ENCODE measurements at regions not wholly inside any gene's neighbourhood (a gene's known extent, or its start where the extent isn't known, plus 50 kb on each side); places are given as distances from the start of the nearest gene placed in this dataset.
"Not testable (repeated sequence)": the region's sequence is repeated elsewhere in the genome, so short reads cannot be mapped to it uniquely, and the experiment has no call there.

DNA sequence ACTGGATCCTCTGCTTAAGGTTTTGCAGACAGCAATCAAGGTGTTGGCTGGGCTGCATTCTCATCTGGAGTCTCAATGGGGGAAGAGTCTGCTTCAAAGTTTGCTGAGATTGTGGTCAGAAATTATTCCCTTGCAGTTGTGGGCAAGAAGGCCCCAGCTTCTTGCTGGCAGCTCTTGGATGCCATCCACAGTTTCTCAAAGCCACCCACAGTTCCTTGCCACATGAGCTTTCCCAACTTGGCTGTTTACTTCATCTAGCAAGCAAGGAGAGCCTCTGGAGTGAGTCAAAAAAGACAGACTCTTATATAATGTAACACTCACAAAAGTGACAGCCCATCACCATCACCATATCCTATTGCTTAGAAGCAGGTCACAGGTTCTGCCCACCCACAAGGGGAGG, 62.1 kb upstream of the ABHD2 start:
- no peak for DNase-seq (ENCODE audit: low read depth in 2 of 2)

DNA sequence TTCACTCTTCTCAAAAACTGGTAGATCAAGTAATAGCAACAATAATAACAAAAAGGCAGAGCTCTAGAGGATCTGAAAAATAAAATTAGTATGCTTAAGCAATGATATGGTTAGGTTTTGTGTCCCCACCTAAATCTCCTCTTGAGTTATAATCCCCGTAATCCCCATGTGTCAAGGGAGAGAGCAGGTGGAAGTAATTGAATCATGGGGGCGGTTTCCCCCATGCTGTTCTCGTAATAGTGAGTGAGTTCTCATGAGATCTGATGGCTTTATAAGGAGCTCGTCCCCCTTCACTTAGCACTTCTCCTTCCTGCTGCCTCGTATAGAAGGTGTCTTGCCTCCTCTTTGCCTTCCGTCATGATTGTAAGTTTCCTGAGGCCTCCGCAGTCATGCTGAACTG, 60.2 kb upstream of the ABHD2 start:
- DNase-seq (ENCODE audit: low read depth in 2 of 2) = no peak

DNA sequence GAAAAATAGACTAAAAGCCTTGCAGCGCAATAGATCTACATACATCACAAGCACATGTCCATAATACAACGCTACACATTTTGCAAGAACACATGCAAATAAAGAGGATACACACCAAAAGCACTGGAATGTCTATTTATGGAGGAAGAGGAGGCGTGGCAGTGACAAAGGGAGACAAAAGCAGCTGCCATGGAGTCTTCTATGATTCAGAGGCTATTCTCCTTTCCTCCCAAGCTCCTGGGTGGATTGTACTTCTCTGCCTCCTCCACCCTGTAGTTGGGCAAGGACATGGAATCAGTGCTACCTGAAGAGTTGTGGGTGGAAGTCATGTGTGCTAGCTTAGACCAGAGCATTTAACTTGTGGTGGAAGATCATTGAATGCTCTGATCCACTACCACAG, 57.9 kb upstream of the ABHD2 start:
- DNase-seq (ENCODE audit: low read depth in 2 of 2) = no peak

DNA sequence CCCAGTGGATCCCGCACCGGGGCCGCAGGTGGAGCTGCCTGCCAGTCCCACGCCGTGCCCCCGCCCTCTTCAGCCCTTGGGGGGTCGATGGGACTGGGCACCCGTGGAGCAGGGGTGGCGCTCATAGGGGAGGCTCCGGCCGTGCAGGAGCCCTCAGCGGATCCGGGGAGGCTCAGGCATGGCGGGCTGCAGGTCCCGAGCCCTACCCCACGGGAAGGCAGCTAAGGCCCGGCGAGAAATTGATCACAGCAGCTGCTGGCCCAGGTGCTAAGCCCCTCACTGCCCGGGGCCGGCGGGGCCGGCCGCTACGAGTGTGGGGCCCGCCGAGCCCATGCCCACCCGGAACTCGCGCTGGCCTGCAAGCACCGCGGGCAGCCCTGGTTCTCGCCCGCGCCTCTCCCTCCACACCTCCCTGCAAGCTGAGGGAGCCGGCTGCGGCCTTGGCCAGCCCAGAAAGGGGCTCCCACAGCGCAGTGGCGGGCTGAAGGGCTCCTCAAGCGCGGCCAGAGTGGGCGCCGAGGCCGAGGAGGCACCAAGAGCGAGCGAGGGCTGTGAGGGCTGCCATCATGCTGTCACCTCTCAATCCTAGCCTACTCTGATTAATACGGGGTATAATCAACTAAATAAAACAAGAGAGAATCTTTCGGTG, 56.5 kb upstream of the ABHD2 start:
- not testable (repeated sequence) for DNase-seq (ENCODE audit: low read depth in 2 of 2)

DNA sequence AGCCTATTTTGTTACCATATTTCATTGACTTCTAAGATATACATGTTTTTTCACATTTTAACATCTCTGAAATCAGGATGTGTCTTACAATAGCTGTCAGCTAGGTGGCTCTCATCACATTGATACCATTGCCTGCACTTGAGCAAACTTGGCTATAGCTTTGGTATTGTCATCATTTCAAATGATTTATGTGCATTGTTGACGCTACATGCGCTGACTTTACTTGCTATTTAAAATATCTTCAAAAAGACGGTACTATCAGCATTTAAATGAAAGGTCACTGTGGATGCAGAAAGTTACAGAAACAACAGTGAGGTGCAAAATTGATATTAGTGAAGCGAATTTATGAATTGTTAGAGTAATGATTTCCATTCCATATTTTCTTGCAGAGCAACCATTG, 54.0 kb upstream of the ABHD2 start:
- no peak for DNase-seq (ENCODE audit: low read depth in 2 of 2)

DNA sequence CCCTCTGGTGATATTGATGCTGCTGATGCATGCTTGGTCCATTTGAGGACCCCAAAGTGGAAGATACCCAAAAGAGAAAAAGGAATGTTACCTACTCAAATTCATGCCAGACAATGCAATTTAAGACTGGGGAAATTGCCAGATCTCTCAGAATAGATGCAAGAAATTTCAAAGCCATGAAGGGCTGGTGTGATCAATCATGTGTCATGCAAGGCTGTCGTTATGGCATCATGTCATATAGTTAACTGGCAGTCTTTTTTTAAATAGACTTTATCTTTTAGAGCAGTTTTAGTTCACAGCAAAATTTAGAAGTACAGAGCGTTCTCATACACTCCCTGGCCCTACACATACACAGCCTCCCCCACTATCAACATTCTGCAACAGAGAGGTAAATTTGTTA, 53.1 kb upstream of the ABHD2 start:
- no peak for DNase-seq (ENCODE audit: low read depth in 2 of 2)

DNA sequence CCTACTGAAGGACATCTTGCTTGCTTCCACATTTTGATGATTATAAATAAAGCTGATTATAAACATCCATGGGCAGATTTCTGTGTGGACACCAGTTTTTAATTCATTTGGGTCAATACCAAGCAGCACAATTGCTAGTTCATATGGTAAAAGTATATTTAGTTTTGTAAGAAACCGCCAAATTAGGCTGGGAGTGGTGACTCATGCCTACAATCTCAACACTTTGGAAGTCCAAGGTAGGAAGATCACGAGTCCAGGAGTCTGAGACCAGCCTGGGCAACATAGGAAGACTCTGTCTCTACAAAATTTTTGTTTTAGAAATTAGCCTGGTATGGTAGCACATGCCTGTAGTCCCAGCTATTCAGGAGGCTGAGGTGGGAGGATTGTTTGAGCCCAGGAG, 52.6 kb upstream of the ABHD2 start:
- no peak for DNase-seq (ENCODE audit: low read depth in 2 of 2)

DNA sequence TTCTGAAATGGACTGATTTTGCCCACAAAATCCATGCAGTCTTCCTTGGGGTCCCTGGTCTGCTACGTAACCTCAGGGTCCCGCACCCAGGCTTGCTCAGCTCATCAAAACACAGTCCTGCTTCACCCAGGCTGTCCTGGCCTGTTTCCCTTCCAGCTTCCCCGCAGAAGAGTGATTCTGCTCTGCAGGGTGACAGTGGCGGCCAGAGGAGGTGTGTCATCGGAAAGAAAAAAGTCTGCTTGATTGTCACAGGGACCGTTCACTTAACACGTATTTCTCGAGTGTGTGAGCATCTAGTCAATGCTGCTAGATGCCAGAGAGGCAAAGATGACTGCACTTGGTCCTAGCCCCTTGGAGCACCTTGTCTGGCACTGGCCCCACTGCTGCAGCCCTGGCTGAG, 50.1 kb upstream of the ABHD2 start:
- no peak for DNase-seq (ENCODE audit: low read depth in 2 of 2)

Measured in activated CD4-positive, alpha-beta T cell treated with anti-CD3 and anti-CD28 coated beads for 24 hours (primary cell).